ENCODE measurements at regions not wholly inside any gene's neighbourhood (a gene's known extent, or its start where the extent isn't known, plus 50 kb on each side); places are given as distances from the start of the nearest gene placed in this dataset.

- WGBS, 5 donors = 78 to 88% (median 83%) methylated on average over 2 of the region's 2 CpGs
- DNase-seq = no peak
- no peak overlapping the region for H3K27ac ChIP-seq
- H3K9me3 ChIP-seq = no peaks in the 10 kb centered on the region
- intact Hi-C loops (cut with DNase I; ENCODE audit: low total_unique reads) = no loop called here
- H3K4me3 ChIP-seq = no peak overlapping the region
- H3K36me3 ChIP-seq = no peaks in the 10 kb centered on the region
- TF ChIP-seq POLR2AphosphoS5 (IDR thresholded peaks at IDR 0.05) (no peak), CTCF (IDR thresholded peaks at IDR 0.05) (no peak), EP300 (IDR thresholded peaks at IDR 0.05) (no peak), POLR2A (IDR thresholded peaks at IDR 0.05) (no peak)
- no peaks in the 10 kb centered on the region for H3K27me3 ChIP-seq
- H3K4me1 ChIP-seq = no peaks in the 10 kb centered on the region
Measured at GRCh38 chr4:24674279-24674678, 89.9 kb upstream of the DHX15 start.

GRCh38 chr4:24675721-24676389 is 91.5 kb upstream of the DHX15 start:
- H3K36me3 ChIP-seq = no peaks in the 10 kb centered on the region
- intact Hi-C loops (cut with DNase I; ENCODE audit: low total_unique reads) = no loop called here
- no peaks in the 10 kb centered on the region for H3K9me3 ChIP-seq
- WGBS, 5 donors = 70 to 84% (median 73%) methylated on average over 2 of the region's 2 CpGs
- no peaks in the 10 kb centered on the region for H3K27me3 ChIP-seq
- TF ChIP-seq POLR2A (IDR thresholded peaks at IDR 0.05) = no peak
- no peak for TF ChIP-seq EP300 (IDR thresholded peaks at IDR 0.05)
- TF ChIP-seq POLR2AphosphoS5 (IDR thresholded peaks at IDR 0.05) = no peak
- TF ChIP-seq CTCF (IDR thresholded peaks at IDR 0.05) = no peak
- DNase-seq = no peak
- H3K27ac ChIP-seq = no peak overlapping the region
- H3K4me1 ChIP-seq = no peaks in the 10 kb centered on the region
- no peak overlapping the region for H3K4me3 ChIP-seq

GRCh38 chr4:24677909-24678308 is 93.6 kb upstream of the DHX15 start:
- no peak overlapping the region for H3K4me3 ChIP-seq
- no peaks in the 10 kb centered on the region for H3K27me3 ChIP-seq
- no peaks in the 10 kb centered on the region for H3K4me1 ChIP-seq
- no peak overlapping the region for H3K27ac ChIP-seq
- DNase-seq = no peak
- 53 to 70% (median 62%) methylated on average over 4 of the region's 4 CpGs for WGBS, 5 donors
- H3K36me3 ChIP-seq = no peaks in the 10 kb centered on the region
- no peak for TF ChIP-seq POLR2A (IDR thresholded peaks at IDR 0.05)
- no peak for TF ChIP-seq CTCF (IDR thresholded peaks at IDR 0.05)
- TF ChIP-seq EP300 (IDR thresholded peaks at IDR 0.05) = no peak
- TF ChIP-seq POLR2AphosphoS5 (IDR thresholded peaks at IDR 0.05) = no peak
- intact Hi-C loops (cut with DNase I; ENCODE audit: low total_unique reads) = no loop called here
- no peaks in the 10 kb centered on the region for H3K9me3 ChIP-seq

GRCh38 chr4:24680746-24681448 is 96.5 kb upstream of the DHX15 start:
- intact Hi-C loops (cut with DNase I; ENCODE audit: low total_unique reads) = no loop called here
- no peak for TF ChIP-seq EP300 (IDR thresholded peaks at IDR 0.05)
- TF ChIP-seq CTCF (IDR thresholded peaks at IDR 0.05) = no peak
- TF ChIP-seq POLR2AphosphoS5 (IDR thresholded peaks at IDR 0.05) = no peak
- no peak for TF ChIP-seq POLR2A (IDR thresholded peaks at IDR 0.05)
- no peaks in the 10 kb centered on the region for H3K36me3 ChIP-seq
- WGBS, 5 donors = 57 to 70% (median 64%) methylated on average over 9 of the region's 9 CpGs
- no peaks in the 10 kb centered on the region for H3K9me3 ChIP-seq
- no peak for DNase-seq
- H3K27me3 ChIP-seq = no peaks in the 10 kb centered on the region
- no peak overlapping the region for H3K4me3 ChIP-seq
- H3K27ac ChIP-seq = no peak overlapping the region
- H3K4me1 ChIP-seq = no peaks in the 10 kb centered on the region
